Fibroblast of villous mesenchyme (primary cell): ENCODE measurements at regions not wholly inside any gene's neighbourhood (a gene's known extent, or its start where the extent isn't known, plus 50 kb on each side); places are given as distances from the start of the nearest gene placed in this dataset.

Experiments used
- DNase-seq: peaks from one replicate; pipeline ENCODE4 v3.0.0-alpha.2; 2010; ENCODE audit warnings: low read depth
- H3K4me3 ChIP-seq: 2 replicates; pipeline ENCODE4 v1.5.1; 2011; ENCODE audit warnings: low read depth, mild to moderate bottlenecking, low read length
- CTCF ChIP-seq: IDR thresholded peaks from 2 replicates; pipeline ENCODE4 v1.5.1; 2012; ENCODE audit warnings: low read depth, mild to moderate bottlenecking, low read length; ENCODE audit not compliant: insufficient read depth

- no peak overlapping the region for H3K4me3 ChIP-seq
- no peak for TF ChIP-seq CTCF
- peak; percentile 19 for DNase-seq
Measured at GRCh38 chr5:89282554-89283510, 399.8 kb upstream of the MEF2C start.

- TF ChIP-seq CTCF = no peak
- DNase-seq = no peak
- H3K4me3 ChIP-seq = no peak overlapping the region
Measured at GRCh38 chr5:89281766-89282553, 399.0 kb upstream of the MEF2C start.

- no peak for TF ChIP-seq CTCF
- no peak overlapping the region for H3K4me3 ChIP-seq
- DNase-seq = no peak
Measured at GRCh38 chr5:89281211-89281610, 398.2 kb upstream of the MEF2C start.

GRCh38 chr5:89280103-89281037 is 397.4 kb upstream of the MEF2C start:
- no peak for DNase-seq
- no peak overlapping the region for H3K4me3 ChIP-seq

GRCh38 chr5:89279391-89280036 is 396.5 kb upstream of the MEF2C start:
- no peak overlapping the region for H3K4me3 ChIP-seq
- DNase-seq = no peak
- no peak for TF ChIP-seq CTCF

More at GRCh38 chr5:89280103-89281037, 397.4 kb upstream of the MEF2C start:
- no peak for TF ChIP-seq CTCF

GRCh38 chr5:89277816-89278215 is 394.8 kb upstream of the MEF2C start:
- no peak overlapping the region for H3K4me3 ChIP-seq
- no peak for DNase-seq
- TF ChIP-seq CTCF = no peak
